ENCODE measurements at regions not wholly inside any gene's neighbourhood (a gene's known extent, or its start where the extent isn't known, plus 50 kb on each side); places are given as distances from the start of the nearest gene placed in this dataset.

- Histone ChIP-seq H3K27me3 (no peaks in the 10 kb centered on the region), H2AFZ (no peak overlapping the region), H4K20me1 (ENCODE audit: insufficient read depth, poor library complexity, severe bottlenecking) (no peaks in the 10 kb centered on the region), H3K9me2 (replicated peaks; ENCODE audit: insufficient read depth) (no peaks in the 10 kb centered on the region), H3K36me3 (replicated peaks; ENCODE audit: insufficient read depth, low read depth) (no peaks in the 10 kb centered on the region), H3K4me1 (ENCODE audit: insufficient read depth) (no peaks in the 10 kb centered on the region), H3K4me2 (no peak overlapping the region), H3K4me3 (no peak overlapping the region), H3K9me3 (ENCODE audit: low read depth) (no peaks in the 10 kb centered on the region), H3K27ac (no peak overlapping the region), H3K79me2 (no peaks in the 10 kb centered on the region)
- DNase-seq (ENCODE audit: low spot score), result no peak
- 96% methylated on average over 2 of the region's 2 CpGs for WGBS (ENCODE audit: low lambda C conversion rate, missing lambda C conversion rate)
- TF ChIP-seq EZH2phosphoT487 (IDR thresholded peaks at IDR 0.05; ENCODE audit: low read depth, severe bottlenecking, unreplicated experiment), result no peak
- TF ChIP-seq EZH2 (IDR thresholded peaks at IDR 0.05; ENCODE audit: borderline replicate concordance), result no peak
- TF ChIP-seq CTCF (IDR thresholded peaks at IDR 0.05; ENCODE audit: poor library complexity), result no peak
These were observed 752.6 kb upstream of the FLRT2 start for GRCh38 chr14:84777356-84777755.

GRCh38 chr14:84782902-84783301 lies 747.0 kb upstream of the FLRT2 start:
- H3K4me1 ChIP-seq (ENCODE audit: insufficient read depth), result no peaks in the 10 kb centered on the region
- 59% methylated on average over 1 of the region's 1 CpG for WGBS (ENCODE audit: low lambda C conversion rate, missing lambda C conversion rate)
- H3K36me3 ChIP-seq (replicated peaks; ENCODE audit: insufficient read depth, low read depth), result no peaks in the 10 kb centered on the region
- no peaks in the 10 kb centered on the region for H3K27me3 ChIP-seq
- H3K9me2 ChIP-seq (replicated peaks; ENCODE audit: insufficient read depth), result no peaks in the 10 kb centered on the region
- no peaks in the 10 kb centered on the region for H4K20me1 ChIP-seq (ENCODE audit: insufficient read depth, poor library complexity, severe bottlenecking)
- H3K4me3 ChIP-seq, result no peak overlapping the region
- DNase-seq (ENCODE audit: low spot score), result no peak
- H3K9me3 ChIP-seq (ENCODE audit: low read depth), result no peaks in the 10 kb centered on the region
- H3K27ac ChIP-seq, result no peak overlapping the region
- H3K4me2 ChIP-seq, result no peak overlapping the region
- H2AFZ ChIP-seq, result no peak overlapping the region
- TF ChIP-seq CTCF (IDR thresholded peaks at IDR 0.05; ENCODE audit: poor library complexity), result no peak
- no peaks in the 10 kb centered on the region for H3K79me2 ChIP-seq

- Histone ChIP-seq H4K20me1 (ENCODE audit: insufficient read depth, poor library complexity, severe bottlenecking) (no peaks in the 10 kb centered on the region), H2AFZ (no peak overlapping the region), H3K27me3 (no peaks in the 10 kb centered on the region), H3K27ac (no peak overlapping the region), H3K4me3 (no peak overlapping the region), H3K4me2 (no peak overlapping the region), H3K4me1 (ENCODE audit: insufficient read depth) (no peaks in the 10 kb centered on the region), H3K9me3 (ENCODE audit: low read depth) (no peaks in the 10 kb centered on the region), H3K36me3 (replicated peaks; ENCODE audit: insufficient read depth, low read depth) (no peaks in the 10 kb centered on the region), H3K79me2 (no peaks in the 10 kb centered on the region), H3K9me2 (replicated peaks; ENCODE audit: insufficient read depth) (no peaks in the 10 kb centered on the region)
- TF ChIP-seq EZH2phosphoT487 (IDR thresholded peaks at IDR 0.05; ENCODE audit: low read depth, severe bottlenecking, unreplicated experiment), result no peak
- no peak for TF ChIP-seq CTCF (IDR thresholded peaks at IDR 0.05; ENCODE audit: poor library complexity)
- no peak for TF ChIP-seq EZH2 (IDR thresholded peaks at IDR 0.05; ENCODE audit: borderline replicate concordance)
- DNase-seq (ENCODE audit: low spot score), result no peak
- WGBS (ENCODE audit: low lambda C conversion rate, missing lambda C conversion rate), result 90% methylated on average over 1 of the region's 1 CpG
These were observed 746.4 kb upstream of the FLRT2 start for GRCh38 chr14:84783511-84783910.

DNA sequence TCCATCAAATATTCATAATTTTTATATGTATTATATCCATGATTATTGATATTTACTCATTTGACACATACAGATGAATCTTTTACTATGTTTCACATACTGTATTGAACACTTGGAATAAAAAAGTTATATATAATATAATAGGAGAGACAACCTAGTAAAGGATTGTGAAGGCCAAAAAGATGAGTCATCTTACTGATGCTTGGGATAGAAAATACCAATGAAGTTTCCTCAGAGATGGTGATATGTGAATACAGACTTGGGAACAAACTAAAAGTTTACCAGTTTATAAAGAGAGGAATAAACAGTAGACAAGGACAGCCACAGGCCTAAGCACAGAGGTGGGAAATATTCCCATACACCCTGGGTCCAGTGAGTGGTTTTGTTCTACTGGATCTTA lies 743.9 kb upstream of the FLRT2 start:
- Histone ChIP-seq H3K4me3 (no peak overlapping the region), H3K9me2 (replicated peaks; ENCODE audit: insufficient read depth) (no peaks in the 10 kb centered on the region), H3K27me3 (no peaks in the 10 kb centered on the region), H3K9me3 (ENCODE audit: low read depth) (no peaks in the 10 kb centered on the region), H3K27ac (no peak overlapping the region), H3K36me3 (replicated peaks; ENCODE audit: insufficient read depth, low read depth) (no peaks in the 10 kb centered on the region), H3K4me1 (ENCODE audit: insufficient read depth) (no peaks in the 10 kb centered on the region), H2AFZ (no peak overlapping the region), H4K20me1 (ENCODE audit: insufficient read depth, poor library complexity, severe bottlenecking) (no peaks in the 10 kb centered on the region), H3K79me2 (no peaks in the 10 kb centered on the region), H3K4me2 (no peak overlapping the region)
- DNase-seq (ENCODE audit: low spot score), result no peak
- no peak for TF ChIP-seq EZH2 (IDR thresholded peaks at IDR 0.05; ENCODE audit: borderline replicate concordance)
- no peak for TF ChIP-seq CTCF (IDR thresholded peaks at IDR 0.05; ENCODE audit: poor library complexity)
- TF ChIP-seq EZH2phosphoT487 (IDR thresholded peaks at IDR 0.05; ENCODE audit: low read depth, severe bottlenecking, unreplicated experiment), result no peak
